HepG2 (cell line): ENCODE measurements at regions not wholly inside any gene's neighbourhood (a gene's known extent, or its start where the extent isn't known, plus 50 kb on each side); places are given as distances from the start of the nearest gene placed in this dataset.

Experiments used
- ATF1 ChIP-seq: IDR thresholded peaks from 2 replicates; pipeline ENCODE4 v1.6.1; 2016; ENCODE audit warnings: mild to moderate bottlenecking, control low read depth
- BRCA1 ChIP-seq: sonication (generic); formaldehyde crosslinking; IDR thresholded peaks from 2 replicates; pipeline ENCODE4 v1.4.0; 2020; ENCODE audit warnings: missing genetic modification reagents
- ELF1 ChIP-seq: sonication (generic); formaldehyde crosslinking; IDR thresholded peaks from 2 replicates; pipeline ENCODE4 v1.4.0; 2020; ENCODE audit warnings: missing genetic modification reagents
- HIVEP1 ChIP-seq: sonication (generic); formaldehyde crosslinking; IDR thresholded peaks from 2 replicates; pipeline ENCODE4 v1.4.0; 2020; ENCODE audit warnings: mild to moderate bottlenecking, missing genetic modification reagents
- JUNB ChIP-seq: sonication (generic); formaldehyde crosslinking; IDR thresholded peaks from 2 replicates; pipeline ENCODE4 v1.8.0; 2022; ENCODE audit warnings: missing genetic modification reagents, mild to moderate bottlenecking, borderline replicate concordance
- MYNN ChIP-seq: sonication (generic); formaldehyde crosslinking; IDR thresholded peaks from 2 replicates; pipeline ENCODE4 v1.4.0; 2020; ENCODE audit warnings: mild to moderate bottlenecking, low read depth, missing genetic modification reagents
- POLR2AphosphoS5 ChIP-seq: IDR thresholded peaks from 2 replicates; pipeline ENCODE4 v1.6.1; 2012; ENCODE audit warnings: low read depth, low read length
- RAD21 ChIP-seq: fragments of 450-650 bp; formaldehyde crosslinking; IDR thresholded peaks from 2 replicates; pipeline ENCODE4 v1.5.0; 2020; ENCODE audit warnings: mild to moderate bottlenecking
- ZNF138 ChIP-seq: sonication (generic); formaldehyde crosslinking; IDR thresholded peaks from 2 replicates; pipeline ENCODE4 v1.5.0; 2020; ENCODE audit warnings: mild to moderate bottlenecking, low read depth, missing genetic modification reagents
- TF ChIP-seq, protein P1 (sequence below), 2 experiments: IDR thresholded peaks; 2 replicates each; pipeline ENCODE4 v1.6.1; 2011 to 2012; ENCODE audit warnings: low read length in 2 of 2, borderline replicate concordance in 1 of 2, low read depth in 1 of 2, mild to moderate bottlenecking in 1 of 2, moderate library complexity in 1 of 2
- TF ChIP-seq, protein P2 (sequence below): sonication (generic); formaldehyde crosslinking; IDR thresholded peaks from 2 replicates; pipeline ENCODE4 v1.5.0; 2020; ENCODE audit warnings: mild to moderate bottlenecking, missing genetic modification reagents, moderate library complexity
- TF ChIP-seq, protein P3 (sequence below): IDR thresholded peaks from 2 replicates; pipeline ENCODE4 v1.6.1; 2012; ENCODE audit warnings: low read depth, low read length, improper control_type of control experiment

DNA sequence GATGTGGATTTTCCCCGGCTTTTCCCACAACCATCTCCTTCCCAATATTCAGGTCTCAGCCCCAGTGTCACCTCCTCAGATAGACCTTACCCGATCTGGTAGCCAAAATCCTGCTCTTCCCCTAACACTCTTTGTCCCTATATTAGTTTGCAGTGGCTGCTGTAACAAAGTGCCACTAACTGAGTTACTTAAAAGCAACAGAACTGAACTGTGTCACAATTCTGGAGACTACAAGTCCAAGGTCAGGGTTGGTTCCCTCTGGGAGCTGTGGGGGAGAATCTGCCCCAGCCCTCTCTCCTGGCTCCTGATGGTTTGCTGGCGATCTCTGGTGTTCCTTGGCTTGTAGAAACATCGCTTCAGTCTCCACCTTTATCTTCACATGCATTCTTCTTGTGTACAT lies 64.0 kb downstream of the NENF start:
- TF ChIP-seq ELF1 (CRISPR knock-in tag) (no peak), POLR2AphosphoS5 (no peak), BRCA1 (CRISPR knock-in tag) (no peak), RAD21 (no peak), HIVEP1 (no peak), ATF1 (CRISPR knock-in tag) (no peak), ZNF138 (no peak), JUNB (CRISPR knock-in tag) (no peak), MYNN (CRISPR knock-in tag) (no peak)
- TF ChIP-seq, protein P1, sequence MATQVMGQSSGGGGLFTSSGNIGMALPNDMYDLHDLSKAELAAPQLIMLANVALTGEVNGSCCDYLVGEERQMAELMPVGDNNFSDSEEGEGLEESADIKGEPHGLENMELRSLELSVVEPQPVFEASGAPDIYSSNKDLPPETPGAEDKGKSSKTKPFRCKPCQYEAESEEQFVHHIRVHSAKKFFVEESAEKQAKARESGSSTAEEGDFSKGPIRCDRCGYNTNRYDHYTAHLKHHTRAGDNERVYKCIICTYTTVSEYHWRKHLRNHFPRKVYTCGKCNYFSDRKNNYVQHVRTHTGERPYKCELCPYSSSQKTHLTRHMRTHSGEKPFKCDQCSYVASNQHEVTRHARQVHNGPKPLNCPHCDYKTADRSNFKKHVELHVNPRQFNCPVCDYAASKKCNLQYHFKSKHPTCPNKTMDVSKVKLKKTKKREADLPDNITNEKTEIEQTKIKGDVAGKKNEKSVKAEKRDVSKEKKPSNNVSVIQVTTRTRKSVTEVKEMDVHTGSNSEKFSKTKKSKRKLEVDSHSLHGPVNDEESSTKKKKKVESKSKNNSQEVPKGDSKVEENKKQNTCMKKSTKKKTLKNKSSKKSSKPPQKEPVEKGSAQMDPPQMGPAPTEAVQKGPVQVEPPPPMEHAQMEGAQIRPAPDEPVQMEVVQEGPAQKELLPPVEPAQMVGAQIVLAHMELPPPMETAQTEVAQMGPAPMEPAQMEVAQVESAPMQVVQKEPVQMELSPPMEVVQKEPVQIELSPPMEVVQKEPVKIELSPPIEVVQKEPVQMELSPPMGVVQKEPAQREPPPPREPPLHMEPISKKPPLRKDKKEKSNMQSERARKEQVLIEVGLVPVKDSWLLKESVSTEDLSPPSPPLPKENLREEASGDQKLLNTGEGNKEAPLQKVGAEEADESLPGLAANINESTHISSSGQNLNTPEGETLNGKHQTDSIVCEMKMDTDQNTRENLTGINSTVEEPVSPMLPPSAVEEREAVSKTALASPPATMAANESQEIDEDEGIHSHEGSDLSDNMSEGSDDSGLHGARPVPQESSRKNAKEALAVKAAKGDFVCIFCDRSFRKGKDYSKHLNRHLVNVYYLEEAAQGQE (IDR thresholded peaks at IDR 0.05; ENCODE audit: borderline replicate concordance in 1 of 2, low read depth in 1 of 2, low read length in 2 of 2) = no peak
- TF ChIP-seq, protein P2, sequence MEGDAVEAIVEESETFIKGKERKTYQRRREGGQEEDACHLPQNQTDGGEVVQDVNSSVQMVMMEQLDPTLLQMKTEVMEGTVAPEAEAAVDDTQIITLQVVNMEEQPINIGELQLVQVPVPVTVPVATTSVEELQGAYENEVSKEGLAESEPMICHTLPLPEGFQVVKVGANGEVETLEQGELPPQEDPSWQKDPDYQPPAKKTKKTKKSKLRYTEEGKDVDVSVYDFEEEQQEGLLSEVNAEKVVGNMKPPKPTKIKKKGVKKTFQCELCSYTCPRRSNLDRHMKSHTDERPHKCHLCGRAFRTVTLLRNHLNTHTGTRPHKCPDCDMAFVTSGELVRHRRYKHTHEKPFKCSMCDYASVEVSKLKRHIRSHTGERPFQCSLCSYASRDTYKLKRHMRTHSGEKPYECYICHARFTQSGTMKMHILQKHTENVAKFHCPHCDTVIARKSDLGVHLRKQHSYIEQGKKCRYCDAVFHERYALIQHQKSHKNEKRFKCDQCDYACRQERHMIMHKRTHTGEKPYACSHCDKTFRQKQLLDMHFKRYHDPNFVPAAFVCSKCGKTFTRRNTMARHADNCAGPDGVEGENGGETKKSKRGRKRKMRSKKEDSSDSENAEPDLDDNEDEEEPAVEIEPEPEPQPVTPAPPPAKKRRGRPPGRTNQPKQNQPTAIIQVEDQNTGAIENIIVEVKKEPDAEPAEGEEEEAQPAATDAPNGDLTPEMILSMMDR (CRISPR knock-in tag) = no peak
- TF ChIP-seq, protein P3, sequence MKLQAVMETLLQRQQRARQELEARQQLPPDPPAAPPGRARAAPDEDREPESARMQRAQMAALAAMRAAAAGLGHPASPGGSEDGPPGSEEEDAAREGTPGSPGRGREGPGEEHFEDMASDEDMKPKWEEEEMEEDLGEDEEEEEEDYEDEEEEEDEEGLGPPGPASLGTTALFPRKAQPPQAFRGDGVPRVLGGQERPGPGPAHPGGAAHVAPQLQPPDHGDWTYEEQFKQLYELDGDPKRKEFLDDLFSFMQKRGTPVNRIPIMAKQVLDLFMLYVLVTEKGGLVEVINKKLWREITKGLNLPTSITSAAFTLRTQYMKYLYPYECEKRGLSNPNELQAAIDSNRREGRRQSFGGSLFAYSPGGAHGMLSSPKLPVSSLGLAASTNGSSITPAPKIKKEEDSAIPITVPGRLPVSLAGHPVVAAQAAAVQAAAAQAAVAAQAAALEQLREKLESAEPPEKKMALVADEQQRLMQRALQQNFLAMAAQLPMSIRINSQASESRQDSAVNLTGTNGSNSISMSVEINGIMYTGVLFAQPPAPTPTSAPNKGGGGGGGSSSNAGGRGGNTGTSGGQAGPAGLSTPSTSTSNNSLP = no peak
